H9 (cell line): ENCODE measurements at regions not wholly inside any gene's neighbourhood (a gene's known extent, or its start where the extent isn't known, plus 50 kb on each side); places are given as distances from the start of the nearest gene placed in this dataset.
"Not testable (repeated sequence)": the region's sequence is repeated elsewhere in the genome, so short reads cannot be mapped to it uniquely, and the experiment has no call there.

Experiments used
- DNase-seq: peaks from one replicate; pipeline ENCODE4 v3.0.0-alpha.2; 2017
- H2AFZ ChIP-seq: one replicate; pipeline ENCODE4 v1.6.1; 2013; ENCODE audit warnings: mild to moderate bottlenecking, low read length, control low read depth, moderate library complexity
- H2AK5ac ChIP-seq: 2 replicates; pipeline ENCODE4 v1.6.1; 2013; ENCODE audit warnings: low read length, control low read depth, mixed read lengths; ENCODE audit not compliant: insufficient read length
- H2BK120ac ChIP-seq: one replicate; pipeline ENCODE4 v1.6.1; 2013; ENCODE audit warnings: low read depth, mild to moderate bottlenecking, low read length, control low read depth, inconsistent platforms; ENCODE audit not compliant: poor library complexity, severe bottlenecking
- H2BK12ac ChIP-seq: 2 replicates; pipeline ENCODE4 v1.6.1; 2013; ENCODE audit warnings: low read length, control low read depth, mixed read lengths, low read depth; ENCODE audit not compliant: insufficient read length
- H2BK15ac ChIP-seq: 2 replicates; pipeline ENCODE4 v1.6.1; 2013; ENCODE audit warnings: low read depth, low read length, control low read depth
- H2BK20ac ChIP-seq: one replicate; pipeline ENCODE4 v1.6.1; 2013; ENCODE audit warnings: low read depth, mild to moderate bottlenecking, low read length, control low read depth, inconsistent platforms; ENCODE audit not compliant: poor library complexity, severe bottlenecking
- H2BK5ac ChIP-seq: 2 replicates; pipeline ENCODE4 v1.6.1; 2013; ENCODE audit warnings: low read length, control low read depth, mixed read lengths; ENCODE audit not compliant: insufficient read length
- H3K14ac ChIP-seq: 2 replicates; pipeline ENCODE4 v1.6.1; 2013; ENCODE audit warnings: low read length, control low read depth; ENCODE audit not compliant: insufficient read depth
- H3K18ac ChIP-seq: 2 replicates; pipeline ENCODE4 v1.6.1; 2013; ENCODE audit warnings: low read depth, mild to moderate bottlenecking, mixed read lengths, low read length, control low read depth; ENCODE audit not compliant: insufficient read length
- H3K23ac ChIP-seq: 2 replicates; pipeline ENCODE4 v1.6.1; 2013; ENCODE audit warnings: low read length, control low read depth, mixed read lengths, low read depth; ENCODE audit not compliant: insufficient read length
- H3K23me2 ChIP-seq: 2 replicates; pipeline ENCODE4 v1.6.1; 2013; ENCODE audit warnings: low read depth, mild to moderate bottlenecking, mixed read lengths, low read length, control low read depth; ENCODE audit not compliant: insufficient read length, poor library complexity, severe bottlenecking
- H3K27ac ChIP-seq: 2 replicates; pipeline ENCODE4 v1.5.1; 2013; ENCODE audit warnings: low read length, control low read depth, mixed read lengths, low read depth; ENCODE audit not compliant: insufficient read length
- H3K27me3 ChIP-seq: 2 replicates; pipeline ENCODE4 v1.6.1; 2013; ENCODE audit warnings: low read length, control low read depth, inconsistent platforms; ENCODE audit not compliant: insufficient read depth
- H3K4ac ChIP-seq: 2 replicates; pipeline ENCODE4 v1.6.1; 2013; ENCODE audit warnings: low read depth, mild to moderate bottlenecking, control low read depth, inconsistent platforms, low read length, moderate library complexity
- H3K4me1 ChIP-seq: 2 replicates; pipeline ENCODE4 v1.6.1; 2013; ENCODE audit warnings: low read length, control low read depth, inconsistent platforms; ENCODE audit not compliant: insufficient read depth
- H3K4me2 ChIP-seq: 2 replicates; pipeline ENCODE4 v1.6.1; 2013; ENCODE audit warnings: low read length, control low read depth, mixed read lengths; ENCODE audit not compliant: insufficient read length, insufficient read depth
- H3K56ac ChIP-seq: 2 replicates; pipeline ENCODE4 v1.6.1; 2013; ENCODE audit warnings: low read depth, mild to moderate bottlenecking, mixed read lengths, low read length, control low read depth; ENCODE audit not compliant: insufficient read length
- H3K79me1 ChIP-seq: 2 replicates; pipeline ENCODE4 v1.6.1; 2013; ENCODE audit warnings: low read depth, mild to moderate bottlenecking, moderate library complexity, low read length, control low read depth, inconsistent platforms; ENCODE audit not compliant: insufficient read depth, poor library complexity, severe bottlenecking
- H3K79me2 ChIP-seq: 2 replicates; pipeline ENCODE4 v1.6.1; 2013; ENCODE audit warnings: low read length, control low read depth, inconsistent platforms; ENCODE audit not compliant: insufficient read depth
- H3K9ac ChIP-seq: 2 replicates; pipeline ENCODE4 v1.6.1; 2013; ENCODE audit warnings: low read length, control low read depth, mixed read lengths; ENCODE audit not compliant: insufficient read length; ENCODE audit errors: extremely low read depth
- H3K9me3 ChIP-seq: one replicate; pipeline ENCODE4 v1.6.1; 2013; ENCODE audit warnings: low read depth, low read length, inconsistent platforms; ENCODE audit not compliant: control insufficient read depth
- H3T11ph ChIP-seq: one replicate; pipeline ENCODE4 v1.6.1; 2013; ENCODE audit warnings: mild to moderate bottlenecking, low read length, control low read depth, inconsistent platforms
- H4K20me1 ChIP-seq: one replicate; pipeline ENCODE4 v1.6.1; 2013; ENCODE audit not compliant: control insufficient read depth, insufficient read length, insufficient read depth
- H4K5ac ChIP-seq: 2 replicates; pipeline ENCODE4 v1.6.1; 2013; ENCODE audit warnings: low read depth, mild to moderate bottlenecking, mixed read lengths, low read length, control low read depth; ENCODE audit not compliant: insufficient read length
- H4K8ac ChIP-seq: replicated peaks from 2 replicates; pipeline ENCODE4 v1.6.1; 2013; ENCODE audit warnings: low read length, control low read depth, mixed read lengths, low read depth; ENCODE audit not compliant: insufficient read length
- H4K91ac ChIP-seq: 2 replicates; pipeline ENCODE4 v1.6.1; 2013; ENCODE audit warnings: low read depth, mild to moderate bottlenecking, moderate library complexity, mixed read lengths, low read length, control low read depth; ENCODE audit not compliant: insufficient read length
- H3K27ac Mint-ChIP-seq, 3 experiments: 2 replicates in 2 of 3; 3 replicates in 1 of 3; pipeline ENCODE4 v1.8.0; 2020 to 2021; ENCODE audit warnings: mixed read lengths in 3 of 3, mild to moderate bottlenecking in 1 of 3, moderate library complexity in 1 of 3
- H3K27me3 Mint-ChIP-seq: 2 replicates; pipeline ENCODE4 v1.8.0; 2021; ENCODE audit warnings: low read depth, mild to moderate bottlenecking, moderate library complexity, mixed read lengths
- H3K36me3 Mint-ChIP-seq, 3 experiments: 2 replicates in 2 of 3; 3 replicates in 1 of 3; pipeline ENCODE4 v1.8.0; 2020 to 2021; ENCODE audit warnings: low read depth in 3 of 3, mixed read lengths in 3 of 3; ENCODE audit not compliant: insufficient read depth in 1 of 3
- H3K4me1 Mint-ChIP-seq, 2 experiments: 2 replicates each; pipeline ENCODE4 v1.8.0; 2020; ENCODE audit warnings: mixed read lengths in 2 of 2
- H3K4me3 Mint-ChIP-seq, 2 experiments: 2 replicates in 1 of 2; 3 replicates in 1 of 2; pipeline ENCODE4 v1.8.0; 2020 to 2021; ENCODE audit warnings: mild to moderate bottlenecking in 2 of 2, mixed read lengths in 2 of 2, moderate library complexity in 1 of 2
- H3K9me3 Mint-ChIP-seq, 2 experiments: 2 replicates in 1 of 2; 3 replicates in 1 of 2; pipeline ENCODE4 v1.8.0; 2020; ENCODE audit warnings: mild to moderate bottlenecking in 2 of 2, mixed read lengths in 2 of 2, moderate library complexity in 1 of 2
- CTCF ChIP-seq: fragments of 200-600 bp; sonication (generic); conservative IDR thresholded peaks from 3 replicates; pipeline ENCODE4 v1.8.0; 2021; ENCODE audit warnings: antibody characterized with exemption, mild to moderate bottlenecking
- WGBS: extraction: QIAGEN DNeasy Blood & Tissue Kit; methylation state at CpG from one replicate; pipeline ENCODE4 v1.1.7; 2013; ENCODE audit warnings: missing lambda C conversion rate, low lambda C conversion rate, mixed read lengths; ENCODE audit not compliant: insufficient read length; ENCODE audit errors: extremely low coverage; 5-methylcytosine and 5-hydroxymethylcytosine counted together

GRCh38 chr2:22458440-22458839 is 926.5 kb upstream of the KLHL29 start:
- no peak overlapping the region for H3K9ac ChIP-seq
- no peak overlapping the region for H3T11ph ChIP-seq
- no peak for TF ChIP-seq CTCF
- no peak overlapping the region for H3K4me2 ChIP-seq
- H2BK12ac ChIP-seq = no peak overlapping the region
- no peak overlapping the region for H2AK5ac ChIP-seq
- no peak overlapping the region for H3K14ac ChIP-seq
- no peaks in the 10 kb centered on the region for H3K79me2 ChIP-seq
- no CpG with 5 or more reads among the region's 1 CpG for WGBS
- no peak overlapping the region for H4K91ac ChIP-seq
- no peaks in the 10 kb centered on the region for H3K79me1 ChIP-seq
- Mint-ChIP-seq H3K27me3 (no peaks in the 10 kb centered on the region), H3K27ac (no peak overlapping the region), H3K9me3 (no peaks in the 10 kb centered on the region), H3K4me3 (no peak overlapping the region), H3K36me3 (no peaks in the 10 kb centered on the region), H3K4me1 (peaks cover 11% of the 10 kb centered on the region in 2 experiments)
- H3K9me3 ChIP-seq = no peaks in the 10 kb centered on the region
- no peak overlapping the region for H2BK120ac ChIP-seq
- 0 out of 2 replicates have a peak, but pooled peaks cover 4% of the 10 kb centered on the region for H3K4me1 ChIP-seq
- no peak overlapping the region for H2AFZ ChIP-seq
- H3K56ac ChIP-seq = no peak overlapping the region
- DNase-seq = no peak
- no peak overlapping the region for H4K8ac ChIP-seq
- H3K27me3 ChIP-seq = no peaks in the 10 kb centered on the region
- no peak overlapping the region for H3K27ac ChIP-seq
- H4K5ac ChIP-seq = no peak overlapping the region
- no peak overlapping the region for H2BK5ac ChIP-seq
- H2BK20ac ChIP-seq = no peak overlapping the region
- H3K4ac ChIP-seq = no peak overlapping the region
- no peak overlapping the region for H2BK15ac ChIP-seq
- no peak overlapping the region for H3K23ac ChIP-seq
- H3K23me2 ChIP-seq = no peaks in the 10 kb centered on the region
- no peak overlapping the region for H3K18ac ChIP-seq
- H4K20me1 ChIP-seq = no peaks in the 10 kb centered on the region

DNA sequence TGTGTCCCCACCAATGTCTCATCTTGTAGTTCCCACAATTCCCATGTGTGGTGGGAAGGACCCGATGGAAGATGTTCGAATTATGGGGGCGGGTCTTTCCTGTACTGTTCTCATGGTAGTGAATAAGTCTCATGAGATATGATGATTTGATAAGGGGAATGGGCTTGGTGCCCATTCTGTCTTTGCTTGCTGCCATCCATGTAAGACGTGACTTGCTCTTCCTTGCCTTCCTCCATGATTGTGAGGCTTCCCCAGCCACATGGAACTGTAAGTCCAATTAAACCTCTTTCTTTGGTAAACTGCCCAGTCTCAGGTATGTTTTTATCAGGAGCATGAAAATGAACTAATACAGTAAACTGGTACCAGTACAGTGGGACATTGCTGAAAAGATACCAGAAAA is 909.9 kb upstream of the KLHL29 start:
- H3K79me2 ChIP-seq, H3K18ac ChIP-seq, H3T11ph ChIP-seq, H4K5ac ChIP-seq, H3K27ac ChIP-seq, H3K4me1 ChIP-seq, H3K14ac ChIP-seq, H3K27me3 ChIP-seq, H3K4ac ChIP-seq, H2AFZ ChIP-seq, H3K4me2 ChIP-seq, H3K9ac ChIP-seq, H3K27ac Mint-ChIP-seq, H3K4me1 Mint-ChIP-seq, H3K27me3 Mint-ChIP-seq, H4K91ac ChIP-seq, H3K9me3 ChIP-seq, H2BK12ac ChIP-seq, H3K23me2 ChIP-seq, H3K4me3 Mint-ChIP-seq, H3K36me3 Mint-ChIP-seq, H3K56ac ChIP-seq, H2AK5ac ChIP-seq, H2BK5ac ChIP-seq, H3K23ac ChIP-seq, H4K20me1 ChIP-seq, H4K8ac ChIP-seq, H2BK20ac ChIP-seq, DNase-seq, H3K79me1 ChIP-seq, H2BK15ac ChIP-seq, H2BK120ac ChIP-seq: not testable (repeated sequence)
- WGBS = no CpG with 5 or more reads among the region's 4 CpGs
- H3K9me3 Mint-ChIP-seq = peaks cover 8 to 16% of the 10 kb centered on the region in 2 experiments; a peak in 4 of 5 replicates
